CD4-positive, alpha-beta T cell (primary cell): ENCODE measurements at regions not wholly inside any gene's neighbourhood (a gene's known extent, or its start where the extent isn't known, plus 50 kb on each side); places are given as distances from the start of the nearest gene placed in this dataset.

Source experiments
- ATAC-seq: fragments of 200-7000 bp; cut with Tn5 transposase; one replicate; pipeline ENCODE4 v1.10.0; 2022; ENCODE audit warnings: mild to moderate bottlenecking; ENCODE audit not compliant: poor library complexity
- CTCF ChIA-PET: fragments of 350-600 bp; sonication (Branson Sonifier 250); formaldehyde crosslinking; loops from one replicate; lab custom pipeline; 2021; ENCODE audit warnings: antibody characterized with exemption, inconsistent platforms; lab: Charles Lee
- POLR2A ChIA-PET: fragments of 350-600 bp; sonication (Branson Sonifier 250); formaldehyde crosslinking; loops from one replicate; lab custom pipeline; 2021; ENCODE audit warnings: antibody characterized with exemption, inconsistent platforms; lab: Charles Lee
- DNase-seq, 14 experiments: peaks; one replicate each; pipeline ENCODE4 v3.0.0-alpha.2; 2013 to 2020; ENCODE audit warnings: mixed read lengths in 2 of 14
- H3K27ac ChIP-seq, 2 donors: one replicate each; pipeline versions ENCODE4 v1.5.1 to v1.7.0; 2013; ENCODE audit warnings: low read length in 2 of 2, low read depth in 1 of 2, mild to moderate bottlenecking in 1 of 2
- H3K27me3 ChIP-seq, 2 experiments: 1 replicate in 1 of 2; 2 replicates in 1 of 2; pipeline versions ENCODE4 v1.6.1 to v1.7.0; 2013; ENCODE audit warnings: low read length in 2 of 2, control low read depth in 1 of 2, mild to moderate bottlenecking in 1 of 2, moderate library complexity in 1 of 2; ENCODE audit not compliant: insufficient read depth in 2 of 2, control insufficient read depth in 1 of 2
- H3K36me3 ChIP-seq: one replicate; pipeline ENCODE4 v1.6.1; 2013; ENCODE audit warnings: low read length, control low read depth; ENCODE audit not compliant: insufficient read depth
- H3K4me1 ChIP-seq: one replicate; pipeline ENCODE4 v1.6.1; 2013; ENCODE audit warnings: low read length, control low read depth; ENCODE audit not compliant: insufficient read depth
- H3K4me3 ChIP-seq: one replicate; pipeline ENCODE4 v1.5.1; 2013; ENCODE audit warnings: mild to moderate bottlenecking, low read length, moderate library complexity
- H3K9me3 ChIP-seq, 2 experiments: 1 replicate in 1 of 2; 2 replicates in 1 of 2; pipeline versions ENCODE4 v1.6.1 to v1.7.0; 2013; ENCODE audit warnings: low read length in 2 of 2, mild to moderate bottlenecking in 2 of 2, control low read depth in 1 of 2, moderate library complexity in 1 of 2; ENCODE audit not compliant: control insufficient read depth in 1 of 2, insufficient read depth in 1 of 2
- H3K27ac Mint-ChIP-seq: one replicate; pipeline ENCODE4 v1.8.0; 2020; ENCODE audit warnings: mixed read lengths
- H3K27me3 Mint-ChIP-seq: one replicate; pipeline ENCODE4 v1.8.0; 2021; ENCODE audit warnings: mixed read lengths
- H3K36me3 Mint-ChIP-seq: one replicate; pipeline ENCODE4 v1.8.0; 2021; ENCODE audit warnings: low read depth, mixed read lengths
- H3K4me1 Mint-ChIP-seq: one replicate; pipeline ENCODE4 v1.8.0; 2021; ENCODE audit warnings: low read depth, mixed read lengths
- H3K4me3 Mint-ChIP-seq: one replicate; pipeline ENCODE4 v1.8.0; 2020; ENCODE audit warnings: mild to moderate bottlenecking, mixed read lengths
- H3K9me3 Mint-ChIP-seq: one replicate; pipeline ENCODE4 v1.8.0; 2020; ENCODE audit warnings: mixed read lengths
- intact Hi-C, 2 experiments: fragments of 100-400 bp; cut with DNase I in 1 of 2; cut with micrococcal nuclease in 1 of 2; formaldehyde crosslinking; loops; one replicate each; pipeline versions ENCODE4 v1.15.1 to v1.9.0; 2023 to 2025; cut with DNase I, micrococcal nuclease
- TF ChIP-seq, protein P1 (sequence below): fragments of 200-600 bp; IDR thresholded peaks from one replicate; pipeline ENCODE4 v1.8.0; 2022; ENCODE audit warnings: antibody characterized with exemption, mild to moderate bottlenecking

- H3K4me1 Mint-ChIP-seq: no peaks in the 10 kb centered on the region
- ATAC-seq (no peak), DNase-seq (no peak)
- intact Hi-C loops: no loop called here
- no peak overlapping the region for H3K27ac ChIP-seq
- H3K36me3 Mint-ChIP-seq: no peaks in the 10 kb centered on the region
- POLR2A ChIA-PET: no interaction called here
- no peak overlapping the region for H3K27ac Mint-ChIP-seq
- H3K9me3 Mint-ChIP-seq: peaks cover 4% of the 10 kb centered on the region
- H3K27me3 ChIP-seq: no peaks in the 10 kb centered on the region
- TF ChIP-seq, protein P1, sequence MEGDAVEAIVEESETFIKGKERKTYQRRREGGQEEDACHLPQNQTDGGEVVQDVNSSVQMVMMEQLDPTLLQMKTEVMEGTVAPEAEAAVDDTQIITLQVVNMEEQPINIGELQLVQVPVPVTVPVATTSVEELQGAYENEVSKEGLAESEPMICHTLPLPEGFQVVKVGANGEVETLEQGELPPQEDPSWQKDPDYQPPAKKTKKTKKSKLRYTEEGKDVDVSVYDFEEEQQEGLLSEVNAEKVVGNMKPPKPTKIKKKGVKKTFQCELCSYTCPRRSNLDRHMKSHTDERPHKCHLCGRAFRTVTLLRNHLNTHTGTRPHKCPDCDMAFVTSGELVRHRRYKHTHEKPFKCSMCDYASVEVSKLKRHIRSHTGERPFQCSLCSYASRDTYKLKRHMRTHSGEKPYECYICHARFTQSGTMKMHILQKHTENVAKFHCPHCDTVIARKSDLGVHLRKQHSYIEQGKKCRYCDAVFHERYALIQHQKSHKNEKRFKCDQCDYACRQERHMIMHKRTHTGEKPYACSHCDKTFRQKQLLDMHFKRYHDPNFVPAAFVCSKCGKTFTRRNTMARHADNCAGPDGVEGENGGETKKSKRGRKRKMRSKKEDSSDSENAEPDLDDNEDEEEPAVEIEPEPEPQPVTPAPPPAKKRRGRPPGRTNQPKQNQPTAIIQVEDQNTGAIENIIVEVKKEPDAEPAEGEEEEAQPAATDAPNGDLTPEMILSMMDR: no peak
- no peak overlapping the region for H3K4me3 Mint-ChIP-seq
- H3K9me3 ChIP-seq: peaks cover 0 to 2% of the 10 kb centered on the region in 2 experiments
- CTCF ChIA-PET: no interaction called here
- no peaks in the 10 kb centered on the region for H3K4me1 ChIP-seq
- H3K27me3 Mint-ChIP-seq: peaks cover 4% of the 10 kb centered on the region
- no peaks in the 10 kb centered on the region for H3K36me3 ChIP-seq
- no peak overlapping the region for H3K4me3 ChIP-seq
Measured at GRCh38 chr5:174811438-174811837, 87.1 kb downstream of the MSX2 start.

GRCh38 chr5:174810796-174811195, 86.4 kb downstream of the MSX2 start:
- no peak for ATAC-seq
- intact Hi-C loops: no loop called here
- CTCF ChIA-PET: no interaction called here

GRCh38 chr5:174807471-174807870, 83.1 kb downstream of the MSX2 start:
- H3K36me3 Mint-ChIP-seq: no peaks in the 10 kb centered on the region
- Histone ChIP-seq H3K27ac (no peak overlapping the region), H3K36me3 (no peaks in the 10 kb centered on the region), H3K4me1 (no peaks in the 10 kb centered on the region), H3K4me3 (no peak overlapping the region), H3K27me3 (peaks cover 0 to 3% of the 10 kb centered on the region in 2 experiments), H3K9me3 (peaks cover 0 to 16% of the 10 kb centered on the region in 2 experiments)
- H3K27ac Mint-ChIP-seq: no peak overlapping the region
- CTCF ChIA-PET: no interaction called here
- POLR2A ChIA-PET: no interaction called here
- peaks cover 5% of the 10 kb centered on the region for H3K9me3 Mint-ChIP-seq
- H3K4me3 Mint-ChIP-seq: no peak overlapping the region
- H3K27me3 Mint-ChIP-seq: no peaks in the 10 kb centered on the region
- intact Hi-C loops: no loop called here
- ATAC-seq (no peak), DNase-seq (no peak)
- TF ChIP-seq, protein P1: no peak
- H3K4me1 Mint-ChIP-seq: no peaks in the 10 kb centered on the region

More at GRCh38 chr5:174810796-174811195, 86.4 kb downstream of the MSX2 start:
- Histone ChIP-seq H3K4me1 (no peaks in the 10 kb centered on the region), H3K27me3 (no peaks in the 10 kb centered on the region), H3K36me3 (no peaks in the 10 kb centered on the region), H3K27ac (no peak overlapping the region), H3K4me3 (no peak overlapping the region), H3K9me3 (peaks cover 0 to 6% of the 10 kb centered on the region in 2 experiments)
- no peaks in the 10 kb centered on the region for H3K4me1 Mint-ChIP-seq
- no peak for DNase-seq
- POLR2A ChIA-PET: no interaction called here
- no peak overlapping the region for H3K27ac Mint-ChIP-seq
- H3K36me3 Mint-ChIP-seq: no peaks in the 10 kb centered on the region
- H3K9me3 Mint-ChIP-seq: peaks cover under 1% of the 10 kb centered on the region
- no peak overlapping the region for H3K4me3 Mint-ChIP-seq
- peaks cover 2% of the 10 kb centered on the region for H3K27me3 Mint-ChIP-seq
- TF ChIP-seq, protein P1: no peak
